Thyroid gland (tissue), 4 donors: ENCODE measurements at regions not wholly inside any gene's neighbourhood (a gene's known extent, or its start where the extent isn't known, plus 50 kb on each side); places are given as distances from the start of the nearest gene placed in this dataset.

Source experiments
- DNase-seq, 2 donors: peaks; one replicate each; pipeline ENCODE4 v3.0.0-alpha.2; 2019
- H3K27ac ChIP-seq, 3 donors: fragments of 200-600 bp; sonication (generic); 1 replicate in 2 of 3; 2 replicates in 1 of 3; pipeline ENCODE4 v1.5.1; 2016 to 2019; ENCODE audit warnings: mild to moderate bottlenecking in 1 of 3, moderate library complexity in 1 of 3
- H3K27me3 ChIP-seq: fragments of 200-600 bp; sonication (generic); one replicate; pipeline ENCODE4 v1.5.1; 2019
- H3K36me3 ChIP-seq, 2 donors: fragments of 200-600 bp; sonication (generic); one replicate each; pipeline ENCODE4 v1.5.1; 2016 to 2019
- H3K4me1 ChIP-seq, 2 donors: fragments of 200-600 bp; sonication (generic); one replicate each; pipeline ENCODE4 v1.5.1; 2017 to 2019
- H3K4me3 ChIP-seq, 3 donors: fragments of 200-600 bp; sonication (generic); replicated peaks in 1 of 3; 1 replicate in 2 of 3; 2 replicates in 1 of 3; pipeline ENCODE4 v1.5.1; 2016; ENCODE audit warnings: mild to moderate bottlenecking in 1 of 3
- H3K9me3 ChIP-seq: fragments of 200-600 bp; sonication (generic); one replicate; pipeline ENCODE4 v1.5.1; 2017
- POLR2A ChIP-seq, 2 donors: fragments of 450-650 bp; IDR thresholded peaks; one replicate each; pipeline ENCODE4 v1.6.1; 2017; ENCODE audit warnings: antibody characterized with exemption in 2 of 2, mild to moderate bottlenecking in 2 of 2, moderate library complexity in 1 of 2
- WGBS, 2 donors: methylation state at CpG; one replicate each; pipeline ENCODE4 v1.1.5; 2017; 5-methylcytosine and 5-hydroxymethylcytosine counted together
- intact Hi-C: fragments of 100-400 bp; cut with DNase I; formaldehyde crosslinking; loops from one replicate; pipeline ENCODE4 v1.15.1; 2023
- TF ChIP-seq, protein P1 (sequence below), 6 experiments: fragments of 200-600 bp in 3 of 6; fragments of 450-650 bp in 3 of 6; sonication (generic) in 3 of 6; IDR thresholded peaks; one replicate each; pipeline ENCODE4 v1.5.1; 2016 to 2019; ENCODE audit warnings: antibody characterized with exemption in 6 of 6, mild to moderate bottlenecking in 2 of 6, inconsistent platforms in 1 of 6, moderate library complexity in 1 of 6

DNA sequence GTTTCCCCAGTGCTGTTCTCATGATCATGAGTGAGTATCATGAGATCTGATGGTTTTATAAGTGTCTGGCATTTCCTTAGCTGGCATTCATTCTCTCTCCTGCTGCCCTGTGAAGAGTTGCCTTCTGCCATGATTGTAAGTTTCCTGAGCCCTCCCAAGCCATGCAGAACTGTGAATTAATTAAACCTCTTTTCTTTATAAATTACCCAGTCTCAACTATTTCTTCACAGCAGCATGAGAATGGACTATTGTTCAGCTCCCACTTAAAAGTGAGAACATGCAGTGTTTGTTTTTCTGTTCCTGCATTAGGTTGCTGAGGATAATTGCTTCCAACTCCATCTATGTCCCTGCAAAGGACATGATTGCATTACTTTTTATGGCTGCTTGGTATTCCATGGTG lies 311.7 kb upstream of the CTSO start:
- no peak for DNase-seq
- Histone ChIP-seq H3K27ac (no peak overlapping the region), H3K4me1 (no peaks in the 10 kb centered on the region), H3K4me3 (no peak overlapping the region), H3K27me3 (no peaks in the 10 kb centered on the region), H3K9me3 (no peaks in the 10 kb centered on the region), H3K36me3 (no peaks in the 10 kb centered on the region)
- intact Hi-C loops, result no loop called here
- TF ChIP-seq, protein P1, sequence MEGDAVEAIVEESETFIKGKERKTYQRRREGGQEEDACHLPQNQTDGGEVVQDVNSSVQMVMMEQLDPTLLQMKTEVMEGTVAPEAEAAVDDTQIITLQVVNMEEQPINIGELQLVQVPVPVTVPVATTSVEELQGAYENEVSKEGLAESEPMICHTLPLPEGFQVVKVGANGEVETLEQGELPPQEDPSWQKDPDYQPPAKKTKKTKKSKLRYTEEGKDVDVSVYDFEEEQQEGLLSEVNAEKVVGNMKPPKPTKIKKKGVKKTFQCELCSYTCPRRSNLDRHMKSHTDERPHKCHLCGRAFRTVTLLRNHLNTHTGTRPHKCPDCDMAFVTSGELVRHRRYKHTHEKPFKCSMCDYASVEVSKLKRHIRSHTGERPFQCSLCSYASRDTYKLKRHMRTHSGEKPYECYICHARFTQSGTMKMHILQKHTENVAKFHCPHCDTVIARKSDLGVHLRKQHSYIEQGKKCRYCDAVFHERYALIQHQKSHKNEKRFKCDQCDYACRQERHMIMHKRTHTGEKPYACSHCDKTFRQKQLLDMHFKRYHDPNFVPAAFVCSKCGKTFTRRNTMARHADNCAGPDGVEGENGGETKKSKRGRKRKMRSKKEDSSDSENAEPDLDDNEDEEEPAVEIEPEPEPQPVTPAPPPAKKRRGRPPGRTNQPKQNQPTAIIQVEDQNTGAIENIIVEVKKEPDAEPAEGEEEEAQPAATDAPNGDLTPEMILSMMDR (IDR thresholded peaks at IDR 0.05), result no peak
- TF ChIP-seq POLR2A (IDR thresholded peaks at IDR 0.05), result no peak

DNA sequence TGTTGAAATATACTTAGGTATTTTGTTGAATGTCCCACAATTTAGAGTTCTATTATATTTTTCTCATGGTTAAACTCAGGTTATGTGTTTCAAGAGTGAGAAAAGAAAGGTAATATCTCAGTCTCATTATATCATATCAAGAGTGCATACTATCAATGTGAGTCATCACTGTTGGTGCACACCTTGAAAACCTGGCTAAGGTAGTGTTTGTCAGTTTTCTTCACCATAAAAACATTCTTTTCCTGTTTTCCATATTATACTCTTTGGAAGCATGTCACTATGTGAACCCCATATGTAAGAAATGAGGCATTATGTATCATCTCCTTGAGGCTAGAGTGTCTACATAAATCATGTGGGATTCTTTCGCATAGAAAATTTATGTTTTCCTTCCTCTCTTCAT lies 307.6 kb upstream of the CTSO start:
- H3K9me3 ChIP-seq, result no peaks in the 10 kb centered on the region

DNA sequence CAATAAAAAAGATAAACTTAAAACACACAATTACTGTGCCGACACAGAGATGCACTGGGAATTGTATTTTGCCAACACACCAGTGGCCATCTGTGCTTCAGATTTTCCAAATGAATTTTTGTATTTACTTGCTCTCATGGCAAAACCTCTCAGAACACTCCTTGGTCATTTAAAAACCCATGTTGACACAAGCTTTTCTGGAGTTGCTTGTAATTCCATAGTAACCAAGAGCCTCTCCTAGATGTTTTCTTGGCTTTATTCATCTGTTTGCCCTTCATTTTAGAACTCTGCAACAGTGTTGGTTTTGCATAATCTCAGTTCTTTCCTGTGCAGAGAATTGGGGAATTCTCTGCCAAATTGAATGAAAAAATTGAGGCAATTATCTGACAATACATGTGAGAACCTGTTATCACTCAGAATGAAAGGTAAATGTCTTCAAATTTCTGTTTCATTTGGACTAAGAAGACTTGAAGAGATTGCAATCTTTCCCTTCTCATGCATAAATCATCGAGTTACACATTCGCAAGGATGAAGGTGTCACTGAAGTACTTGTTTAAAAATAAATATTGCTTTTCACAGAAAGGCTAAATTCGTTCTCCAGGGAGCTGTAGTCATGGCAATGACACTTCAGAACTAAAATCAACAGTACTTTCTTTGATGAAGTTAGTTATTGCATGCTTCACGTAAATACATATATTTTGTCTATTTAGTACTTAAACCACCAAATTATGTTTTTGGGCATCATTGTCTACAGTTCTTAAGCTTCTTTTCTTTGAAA lies 301.8 kb upstream of the CTSO start:
- H3K27ac ChIP-seq, result no peak overlapping the region
- 25 to 32% methylated on average over 5 of the region's 5 CpGs for WGBS, 2 donors
- intact Hi-C loops, result no loop called here

More for the DNA sequence above, 307.6 kb upstream of the CTSO start:
- Histone ChIP-seq H3K27ac (no peak overlapping the region), H3K27me3 (no peaks in the 10 kb centered on the region), H3K4me3 (no peak overlapping the region), H3K36me3 (no peaks in the 10 kb centered on the region), H3K4me1 (no peaks in the 10 kb centered on the region)
- no peak for DNase-seq
- TF ChIP-seq POLR2A (IDR thresholded peaks at IDR 0.05), result no peak
- TF ChIP-seq, protein P1 (IDR thresholded peaks at IDR 0.05), result no peak
- 89 to 94% methylated on average over 1 of the region's 1 CpG for WGBS, 2 donors
- intact Hi-C loops, result no loop called here

DNA sequence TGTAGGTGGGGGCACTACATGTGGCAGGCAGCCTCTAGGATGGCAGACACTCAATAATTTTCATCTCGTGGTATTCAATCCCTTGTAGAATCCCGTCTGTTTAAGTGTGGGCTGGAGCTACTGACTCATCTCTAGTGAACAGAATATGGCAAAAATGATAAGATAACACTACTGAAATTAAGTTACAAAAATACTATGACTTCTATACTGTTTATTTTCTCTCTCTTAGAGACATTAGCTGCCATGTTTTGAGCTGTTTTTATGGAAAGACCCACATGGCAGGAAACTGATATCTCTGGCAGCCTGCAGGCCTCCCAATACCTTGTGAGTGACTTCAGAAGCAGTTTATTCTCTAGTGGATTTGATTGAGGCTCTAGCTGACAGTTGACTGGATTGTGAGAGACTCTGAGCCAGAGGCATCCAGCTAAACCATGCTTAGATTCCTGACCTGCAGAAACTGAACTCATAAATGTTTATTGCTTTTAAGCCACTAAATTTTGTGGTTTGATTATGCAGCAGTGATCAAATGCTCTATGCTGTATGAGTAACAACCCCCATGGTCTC lies 298.8 kb upstream of the CTSO start:
- no peak for DNase-seq
- H3K36me3 ChIP-seq, result no peaks in the 10 kb centered on the region
- H3K4me1 ChIP-seq, result peaks cover 0 to 12% of the 10 kb centered on the region in 2 donors
- H3K9me3 ChIP-seq, result no peaks in the 10 kb centered on the region
- H3K4me3 ChIP-seq, result no peak overlapping the region
- TF ChIP-seq POLR2A (IDR thresholded peaks at IDR 0.05), result no peak
- TF ChIP-seq, protein P1 (IDR thresholded peaks at IDR 0.05), result no peak
- no peaks in the 10 kb centered on the region for H3K27me3 ChIP-seq
- WGBS, 2 donors, result 77 to 86% methylated on average over 2 of the region's 2 CpGs
- intact Hi-C loops, result no loop called here
- no peak overlapping the region for H3K27ac ChIP-seq

More for the DNA sequence above, 301.8 kb upstream of the CTSO start:
- no peak for DNase-seq
- Histone ChIP-seq H3K27me3 (no peaks in the 10 kb centered on the region), H3K36me3 (no peaks in the 10 kb centered on the region), H3K9me3 (no peaks in the 10 kb centered on the region), H3K4me1 (peaks cover 0 to 12% of the 10 kb centered on the region in 2 donors), H3K4me3 (no peak overlapping the region)
- TF ChIP-seq, protein P1 (IDR thresholded peaks at IDR 0.05), result no peak
- TF ChIP-seq POLR2A (IDR thresholded peaks at IDR 0.05), result no peak

DNA sequence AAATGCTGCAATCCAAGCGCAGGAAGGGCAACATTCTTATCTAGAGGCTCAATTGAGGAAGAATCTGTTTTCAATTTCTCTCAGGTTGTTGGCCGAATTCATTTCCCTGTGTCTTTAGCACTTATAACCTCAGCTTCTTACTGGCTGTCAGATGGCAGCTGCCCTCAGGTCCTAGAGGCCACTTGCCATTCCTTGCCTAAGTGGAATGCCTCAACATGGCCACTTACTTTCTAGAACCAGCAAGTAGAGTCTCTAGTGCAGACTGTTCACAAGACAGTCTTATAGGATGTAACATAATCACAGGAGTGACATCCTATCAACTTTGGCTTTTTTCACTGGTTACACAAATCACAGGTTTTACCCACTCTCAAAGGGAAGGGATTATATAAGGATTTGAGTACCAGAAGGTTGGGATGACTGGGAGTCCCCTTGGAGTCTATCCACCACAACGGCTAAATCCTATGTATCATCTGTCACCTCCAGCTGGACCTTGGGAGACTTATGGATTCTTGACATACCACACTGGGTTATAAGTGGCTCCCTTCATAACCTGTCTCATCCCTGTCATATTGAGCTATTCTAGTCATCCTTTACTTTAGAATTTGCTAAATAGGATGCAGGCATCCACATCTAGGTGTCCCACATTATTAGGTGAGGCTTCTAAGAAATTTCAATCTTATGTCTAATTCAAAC lies 297.9 kb upstream of the CTSO start:
- 80 to 89% methylated on average over 3 of the region's 3 CpGs for WGBS, 2 donors
- intact Hi-C loops, result no loop called here
- Histone ChIP-seq H3K4me1 (peaks cover 0 to 12% of the 10 kb centered on the region in 2 donors), H3K27me3 (no peaks in the 10 kb centered on the region), H3K27ac (no peak overlapping the region), H3K9me3 (no peaks in the 10 kb centered on the region), H3K4me3 (no peak overlapping the region), H3K36me3 (no peaks in the 10 kb centered on the region)
- no peak for DNase-seq
- TF ChIP-seq POLR2A (IDR thresholded peaks at IDR 0.05), result no peak
- TF ChIP-seq, protein P1 (IDR thresholded peaks at IDR 0.05), result no peak
